ENCODE measurements at regions not wholly inside any gene's neighbourhood (a gene's known extent, or its start where the extent isn't known, plus 50 kb on each side); places are given as distances from the start of the nearest gene placed in this dataset.
"Not testable (repeated sequence)": the region's sequence is repeated elsewhere in the genome, so short reads cannot be mapped to it uniquely, and the experiment has no call there.

DNA sequence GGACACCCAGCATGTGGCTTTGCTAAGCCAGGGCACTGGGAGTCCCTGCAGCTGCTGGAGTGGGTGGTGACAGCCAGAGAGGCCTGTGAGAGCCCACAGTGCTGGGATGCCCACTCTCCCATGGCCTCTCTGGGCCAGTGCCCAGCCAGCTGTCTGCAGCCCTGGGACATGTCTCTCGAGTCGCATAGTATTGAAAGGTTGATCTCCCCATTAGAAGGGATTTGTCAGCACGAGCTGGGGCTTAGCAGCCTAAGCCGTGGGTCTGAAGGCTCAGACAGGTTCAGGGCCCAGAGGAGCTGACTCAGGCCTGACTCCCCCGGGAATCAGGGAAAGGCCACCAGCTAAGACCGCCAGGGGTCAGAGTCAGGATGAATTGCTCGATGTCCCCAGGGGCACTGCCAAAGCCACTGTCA lies 53.5 kb downstream of the FOXD2 start:
- no peak for DNase-seq

DNA sequence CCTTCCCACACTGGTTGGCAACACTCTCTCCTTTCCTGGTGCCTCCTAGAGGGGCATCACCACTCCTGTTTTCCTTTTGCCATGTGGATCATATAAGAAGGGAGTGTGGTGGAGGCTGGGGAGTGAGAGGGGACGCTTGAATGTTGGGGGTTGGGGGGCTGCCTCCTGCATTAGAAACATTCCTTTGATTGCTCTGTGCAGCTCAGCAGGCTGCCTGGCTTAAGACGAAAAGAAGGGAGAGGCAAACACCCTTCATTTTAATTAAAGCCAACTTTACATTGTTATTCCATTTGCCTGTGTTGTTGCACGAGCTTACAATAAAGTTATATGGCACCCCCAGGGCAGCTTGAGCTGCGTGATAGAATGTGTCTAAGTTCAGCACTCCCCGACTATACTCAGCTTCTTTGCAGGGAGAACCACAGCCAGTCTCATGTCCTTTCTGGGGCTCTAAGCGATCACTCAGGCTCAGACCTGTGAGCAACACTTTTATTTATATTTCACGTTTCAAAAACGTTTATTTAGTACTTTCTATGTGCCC lies 57.4 kb downstream of the FOXD2 start:
- DNase-seq: no peak

DNA sequence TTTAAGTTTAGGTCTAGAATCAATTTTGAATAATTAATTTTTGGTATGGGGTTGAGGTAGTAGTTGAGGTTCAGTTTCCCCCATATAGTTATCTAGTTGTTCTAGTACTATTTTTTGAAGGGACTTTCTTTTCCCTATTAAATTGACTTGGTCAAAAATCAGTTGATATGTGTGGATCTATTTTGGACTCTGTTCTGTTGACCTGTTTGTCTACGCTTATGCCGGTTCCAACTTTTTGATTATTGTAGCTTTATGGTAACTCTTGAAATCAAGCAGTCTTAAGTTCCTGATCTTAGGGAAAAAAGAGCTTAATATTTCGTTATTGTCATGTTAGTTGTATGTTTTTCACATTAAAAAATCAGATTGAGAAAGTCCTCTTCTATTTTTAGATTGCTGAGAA lies 60.7 kb downstream of the FOXD2 start:
- no peak for DNase-seq

DNA sequence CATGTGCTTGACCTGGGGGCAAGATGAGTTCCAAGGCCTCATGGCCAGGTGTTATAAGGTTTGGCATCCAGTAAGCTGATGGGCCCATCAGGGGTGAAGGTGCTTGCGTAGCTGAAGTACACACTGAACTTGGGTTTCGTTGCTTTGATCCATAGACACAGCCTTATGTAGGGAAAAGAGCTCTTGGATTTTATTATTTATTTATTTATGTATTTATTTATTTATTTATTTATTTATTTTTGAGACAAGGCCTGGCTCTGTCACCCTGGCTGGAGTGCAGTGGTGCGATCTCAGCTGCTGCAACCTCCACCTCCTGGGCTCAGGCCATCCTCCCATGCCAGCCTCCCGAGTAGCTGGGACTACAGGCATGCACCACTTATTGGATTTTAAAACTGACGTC lies 63.2 kb downstream of the FOXD2 start:
- DNase-seq: no peak

DNA sequence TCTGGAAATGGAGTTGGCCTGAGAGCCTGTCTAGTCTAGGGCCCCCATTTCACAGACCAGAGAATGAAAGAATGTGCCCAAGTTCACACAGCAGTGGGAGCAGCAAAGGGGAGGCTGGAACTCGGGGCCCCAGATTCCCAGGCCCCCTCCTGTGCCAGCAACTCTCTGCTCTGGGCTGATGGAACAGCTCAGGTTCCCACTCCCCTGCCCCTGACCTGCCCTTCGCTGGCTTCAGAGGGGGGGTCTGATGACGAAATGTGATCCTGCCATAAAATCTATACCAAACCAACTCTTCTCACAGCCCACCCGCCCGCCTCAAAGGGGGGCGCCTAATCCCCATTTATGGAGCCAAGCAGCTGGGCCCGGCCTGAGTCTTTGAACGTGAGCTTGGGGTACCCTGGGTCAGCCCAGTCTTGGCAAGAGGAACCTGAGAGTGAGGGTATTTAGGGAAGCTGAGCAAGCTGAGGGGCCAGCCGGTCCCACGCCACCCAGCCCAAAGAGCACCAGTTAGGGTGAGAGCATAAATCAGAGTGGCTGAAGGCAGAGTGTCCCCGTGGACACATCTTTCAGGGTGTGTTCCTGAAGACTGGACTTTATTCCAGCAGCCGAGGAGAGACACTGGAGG lies 65.0 kb downstream of the FOXD2 start:
- DNase-seq: no peak

DNA sequence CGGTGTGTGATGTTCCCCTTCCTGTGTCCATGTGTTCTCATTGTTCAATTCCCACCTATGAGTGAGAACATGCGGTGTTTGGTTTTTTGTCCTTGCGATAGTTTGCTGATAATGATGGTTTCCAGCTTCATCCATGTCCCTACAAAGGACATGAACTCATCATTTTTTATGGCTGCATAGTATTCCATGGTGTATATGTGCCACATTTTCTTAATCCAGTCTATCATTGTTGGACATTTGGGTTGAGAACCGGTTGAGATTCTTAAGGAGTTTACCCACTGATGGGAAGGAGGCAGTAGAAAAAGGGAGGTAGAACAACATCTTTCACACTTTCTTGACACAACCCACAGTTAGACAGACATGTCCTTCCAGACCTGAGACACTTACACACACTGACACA lies 67.0 kb downstream of the FOXD2 start:
- DNase-seq: not testable (repeated sequence)

DNA sequence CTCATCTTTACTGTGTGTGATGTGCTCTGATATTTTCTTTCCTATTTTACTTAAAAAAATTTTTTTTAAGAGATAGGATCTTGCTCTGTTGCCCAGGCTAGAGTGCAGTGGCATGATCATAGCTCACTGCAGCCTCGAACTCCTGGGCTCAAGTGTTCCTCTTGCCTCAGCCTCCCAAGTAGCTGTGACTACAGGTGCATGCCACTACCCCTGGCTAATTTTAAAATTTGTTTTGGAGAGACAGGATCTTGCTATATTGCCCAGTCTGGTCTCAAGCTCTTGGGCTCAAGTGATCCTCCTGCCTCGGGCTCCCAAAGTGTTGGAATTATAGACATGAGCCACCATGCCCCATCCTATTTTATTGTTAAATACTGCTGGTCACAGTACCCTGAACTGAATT lies 67.4 kb downstream of the FOXD2 start:
- no peak for DNase-seq

DNA sequence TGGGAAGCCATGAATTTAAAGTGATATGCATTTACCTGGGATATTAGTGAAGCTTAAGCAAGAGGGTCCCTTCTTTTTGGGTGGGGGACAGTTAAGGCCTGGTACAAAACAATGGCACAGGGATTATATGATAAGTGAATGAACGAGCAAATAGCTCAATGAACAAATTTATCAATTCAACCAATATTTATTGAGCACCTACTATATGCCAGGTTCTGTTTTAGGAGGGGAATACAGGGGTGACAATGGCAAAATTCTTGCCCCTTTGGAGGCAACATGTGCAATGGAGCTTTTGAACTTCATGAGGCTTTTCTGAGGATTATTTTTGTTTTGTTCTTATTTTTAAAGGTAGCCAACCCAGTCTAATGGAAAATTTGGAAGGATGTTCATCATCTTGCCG lies 68.2 kb downstream of the FOXD2 start:
- no peak for DNase-seq

DNA sequence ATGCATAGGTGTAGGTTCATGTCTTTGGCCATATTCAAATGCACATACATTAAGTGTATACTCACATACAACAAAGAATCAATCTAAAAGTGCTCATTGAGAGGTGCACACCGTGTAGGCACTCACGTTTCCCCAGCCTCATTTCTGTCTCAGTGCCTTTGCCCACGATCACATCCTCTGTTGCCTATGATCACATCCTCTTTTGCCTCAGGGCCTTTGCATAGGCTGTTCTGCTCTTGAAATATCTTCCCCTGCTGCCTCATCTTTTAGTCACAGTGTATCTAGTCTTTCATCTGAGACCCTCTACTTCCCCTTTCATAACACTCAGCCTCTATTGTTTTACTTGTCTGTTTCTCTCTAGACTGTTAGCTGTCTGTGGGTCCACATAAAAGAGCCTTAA lies 69.3 kb downstream of the FOXD2 start:
- no peak for DNase-seq

DNA sequence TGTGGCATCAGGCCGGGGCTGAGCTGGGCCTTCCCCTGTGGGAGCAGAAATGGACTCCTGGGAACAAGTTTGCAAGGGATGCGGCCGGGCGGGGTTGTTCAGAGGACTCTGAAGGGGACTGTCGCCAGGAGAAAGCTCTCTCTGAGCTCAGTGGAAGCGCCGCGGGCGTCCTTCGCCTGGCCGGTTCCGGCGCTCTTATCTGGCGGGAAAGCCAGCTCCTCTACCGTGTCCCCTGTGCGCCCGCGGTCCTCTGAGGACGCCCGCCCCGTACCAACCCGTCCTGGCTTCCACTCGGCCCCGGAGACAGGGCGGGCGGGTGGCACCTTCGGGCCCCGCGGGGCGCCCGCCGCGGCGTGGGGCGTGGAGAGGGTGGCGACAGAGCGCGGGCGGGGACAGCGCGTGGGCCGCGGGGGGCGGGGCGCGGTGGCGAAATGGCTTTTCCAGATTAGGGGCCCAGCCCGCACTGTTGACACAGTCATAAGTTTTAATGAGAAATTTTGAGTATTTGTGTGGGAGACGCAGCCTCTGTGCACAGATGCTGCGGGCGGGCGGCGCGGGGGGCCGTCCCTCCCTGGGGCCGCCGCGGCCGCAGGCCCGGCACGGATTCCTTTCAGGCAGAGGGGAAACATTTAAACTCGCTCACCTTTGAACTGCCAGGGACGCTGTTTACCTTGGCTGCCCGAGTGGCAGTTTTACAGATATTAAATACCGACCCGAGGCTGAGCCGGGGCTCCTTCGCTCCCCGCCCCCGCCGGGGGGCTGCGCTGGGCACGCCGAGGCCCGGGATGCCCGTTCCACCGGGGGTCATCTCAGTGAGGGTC lies 70.2 kb downstream of the FOXD2 start:
- no peak for DNase-seq

DNA sequence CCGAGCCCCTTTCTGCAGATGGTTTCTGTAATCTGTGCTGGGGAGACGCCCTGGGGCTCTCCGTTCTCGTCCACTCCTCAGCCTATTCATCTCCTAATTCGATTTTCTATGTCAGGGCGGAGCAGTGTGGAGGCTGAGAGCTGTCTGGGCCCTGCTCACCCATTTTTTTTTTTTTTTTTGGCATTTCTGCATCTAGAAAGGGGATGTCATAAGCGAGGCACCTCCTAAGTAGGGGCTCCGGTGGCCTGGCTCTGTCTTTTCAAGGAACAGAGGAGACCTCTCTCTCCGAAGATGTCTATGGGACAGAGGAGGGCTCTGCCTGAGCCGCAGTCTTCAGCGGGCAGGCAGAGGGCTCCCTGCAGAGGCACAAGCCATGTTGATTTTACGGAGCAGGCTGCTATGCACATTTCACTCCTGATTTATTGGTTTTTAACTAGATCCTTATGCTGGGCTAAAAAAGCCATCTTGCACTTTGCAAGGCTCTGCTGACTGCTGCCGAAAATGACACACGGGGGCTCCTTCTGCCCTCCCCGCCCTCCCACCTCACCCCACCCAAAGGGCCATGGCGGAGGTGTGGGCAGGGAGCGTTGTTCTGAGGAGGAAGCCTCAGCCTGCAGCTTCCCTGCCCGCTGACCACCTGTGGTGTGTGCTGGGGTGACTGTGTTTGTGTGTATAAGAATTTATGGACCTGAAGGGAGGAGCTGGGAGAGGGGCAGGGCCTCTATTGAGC lies 71.0 kb downstream of the FOXD2 start:
- no peak for DNase-seq

DNA sequence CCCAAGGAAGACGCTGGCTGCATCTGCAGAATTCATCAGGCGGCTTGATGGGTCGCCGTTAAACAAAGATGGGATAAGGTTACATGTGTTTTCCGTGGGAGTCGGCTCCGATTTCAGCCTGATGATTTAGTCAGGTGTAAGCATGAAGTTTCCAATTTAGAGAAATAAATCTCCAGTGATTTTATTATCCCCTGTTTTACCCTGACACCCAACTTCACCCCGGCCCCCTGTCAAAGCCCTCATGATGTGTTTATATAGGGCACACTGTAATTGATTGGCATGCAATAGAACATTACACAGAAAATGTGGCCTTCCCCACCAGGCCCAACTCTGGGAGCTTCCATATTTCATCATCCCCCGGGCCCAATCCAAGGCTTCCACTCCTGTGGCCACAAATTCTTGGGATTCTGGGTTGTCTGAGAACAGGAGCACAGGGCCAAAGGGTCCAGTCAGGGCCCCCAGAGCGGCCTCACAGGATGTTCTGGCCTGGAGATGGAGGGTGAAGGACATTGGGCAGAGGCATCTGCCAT lies 72.5 kb downstream of the FOXD2 start:
- no peak for DNase-seq

DNA sequence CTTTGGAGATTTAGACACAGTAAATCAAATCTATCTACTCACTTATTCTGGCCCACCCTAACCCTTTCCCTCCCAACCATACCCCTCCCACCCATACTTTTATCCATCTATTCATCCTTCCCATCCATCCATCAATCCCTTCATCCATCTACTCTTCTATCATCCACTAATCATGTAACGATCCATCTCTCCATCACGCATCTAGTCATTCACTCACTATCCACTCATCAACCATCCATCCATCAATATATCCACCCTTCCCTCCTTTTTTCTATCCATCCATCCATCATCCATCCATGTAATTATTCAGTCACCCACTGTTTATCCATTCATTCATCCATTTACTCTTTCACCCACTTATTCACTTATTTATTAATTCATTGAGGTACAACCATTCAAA lies 74.0 kb downstream of the FOXD2 start:
- DNase-seq: no peak

DNA sequence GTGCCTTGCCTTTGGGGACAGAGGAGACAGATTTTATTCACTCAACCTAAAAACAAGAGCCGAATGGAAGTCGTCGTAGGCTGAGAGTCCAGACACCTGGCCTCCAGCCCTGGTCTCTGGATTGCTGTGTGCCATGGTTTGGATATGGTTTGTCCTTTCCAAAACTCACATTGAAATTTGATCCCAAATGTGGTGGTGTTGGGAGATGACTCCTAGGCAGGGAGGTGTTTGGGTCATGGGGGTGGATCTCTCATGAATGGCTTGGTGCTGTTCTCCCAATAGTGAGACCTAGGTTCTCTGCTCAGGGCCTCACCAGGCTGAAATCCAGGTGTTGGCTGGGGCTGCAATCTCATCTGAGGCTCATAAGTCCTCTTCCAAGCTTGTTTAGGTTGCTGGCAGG lies 75.5 kb downstream of the FOXD2 start:
- DNase-seq: no peak

DNA sequence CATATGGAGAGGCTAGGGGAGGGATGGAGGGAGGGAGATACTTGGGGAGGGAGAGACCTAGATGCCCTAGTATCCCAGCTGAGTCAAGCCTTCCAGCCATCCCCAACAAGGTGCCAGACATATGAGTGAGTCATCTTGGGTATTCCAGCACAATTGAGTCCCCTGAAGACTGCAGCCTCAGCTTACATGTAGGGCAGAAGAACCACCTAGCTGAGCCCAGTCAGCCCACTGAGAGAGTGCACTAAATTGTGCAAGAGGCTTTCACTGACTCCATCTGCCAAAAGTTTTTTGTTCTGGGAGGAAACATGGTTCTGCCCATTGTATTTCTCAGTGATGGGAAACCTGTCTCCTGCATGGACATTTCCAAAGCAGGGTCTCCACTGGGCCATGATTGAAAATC lies 76.4 kb downstream of the FOXD2 start:
- no peak for DNase-seq

DNA sequence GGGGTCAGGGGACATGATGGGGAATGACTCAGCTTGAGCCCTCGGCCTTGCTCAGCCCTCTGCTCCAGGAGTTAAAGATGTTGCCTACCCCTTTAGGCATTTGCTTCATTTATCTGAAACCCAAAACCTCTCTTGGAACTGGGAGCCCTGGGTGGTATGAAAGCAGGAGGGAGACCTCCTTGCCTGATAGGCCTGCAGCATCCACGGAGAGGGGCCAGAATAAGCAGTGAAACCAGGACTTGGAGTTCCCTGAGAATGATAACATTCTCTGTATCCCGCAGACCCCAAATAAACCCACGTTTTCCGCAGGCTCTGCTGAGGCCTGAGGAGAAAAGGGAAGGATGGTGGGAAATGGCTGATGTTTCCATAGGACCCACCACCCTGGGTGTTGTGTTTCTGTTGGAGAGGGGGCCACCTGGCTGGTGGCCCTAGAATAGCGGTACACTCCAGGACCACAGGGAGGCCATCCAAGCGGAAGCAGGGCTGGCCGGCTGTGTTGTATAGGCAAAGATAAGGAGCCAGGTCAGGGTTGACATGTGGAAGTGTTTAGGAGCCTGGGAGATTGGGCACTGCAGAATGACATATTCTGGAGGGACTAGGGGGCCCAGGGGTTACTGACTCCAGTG lies 77.4 kb downstream of the FOXD2 start:
- no peak for DNase-seq

DNA sequence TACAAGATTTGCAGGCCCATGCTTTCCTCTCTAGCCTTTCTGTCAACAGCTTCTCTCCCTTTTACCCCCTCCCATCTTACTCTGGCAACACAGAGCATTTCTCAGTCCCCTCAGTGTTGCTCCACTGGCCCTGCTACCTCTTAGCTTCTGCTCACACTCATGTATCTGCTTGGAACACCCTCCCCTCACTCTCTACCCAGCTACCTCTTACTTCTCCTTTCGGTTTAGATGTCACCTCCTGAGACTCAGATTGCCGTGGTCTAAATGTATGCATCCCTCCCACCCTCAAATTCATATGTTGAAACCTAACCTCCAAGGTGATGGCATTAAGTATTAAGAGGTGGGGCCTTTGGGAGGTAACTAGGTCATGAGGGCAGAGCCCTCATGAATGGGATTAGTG lies 80.1 kb downstream of the FOXD2 start:
- DNase-seq: no peak

DNA sequence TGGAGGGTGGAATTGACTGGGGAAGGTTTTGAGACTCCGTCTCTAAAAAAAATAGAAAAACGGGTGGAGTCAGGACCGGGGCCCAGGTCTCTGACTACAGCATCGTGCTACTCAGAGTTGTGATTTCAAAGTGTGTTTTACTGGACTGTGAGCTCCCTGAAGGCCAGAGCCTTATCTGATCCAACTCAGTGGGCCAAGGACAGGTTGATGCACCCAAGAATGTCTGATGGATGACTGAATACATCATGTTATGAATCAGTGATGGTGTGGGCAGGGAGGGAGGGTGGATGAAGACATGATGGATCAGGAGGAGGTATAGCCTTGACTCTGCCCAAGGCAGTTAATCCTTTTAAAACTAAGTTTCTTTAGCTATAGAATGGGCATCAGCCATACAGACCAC lies 81.6 kb downstream of the FOXD2 start:
- no peak for DNase-seq

DNA sequence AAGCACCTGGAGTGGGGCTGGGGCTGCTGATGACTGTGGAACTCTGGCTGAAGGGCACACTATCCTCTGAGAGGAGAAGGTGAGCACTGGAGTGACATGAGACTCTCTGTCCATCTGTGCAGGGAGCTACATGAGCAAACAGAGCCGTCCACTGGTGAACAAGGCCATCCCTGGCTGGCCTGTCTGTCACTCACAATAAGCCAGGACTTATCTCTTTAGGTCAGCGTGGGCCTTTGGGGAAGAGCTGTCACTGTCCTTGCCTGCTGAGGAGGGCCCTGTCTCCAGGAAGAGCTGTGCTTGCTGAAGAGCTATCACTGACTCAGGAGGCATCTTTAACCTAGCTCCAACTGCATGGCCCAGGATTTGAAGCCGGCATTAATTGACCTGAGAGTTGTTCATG lies 82.1 kb downstream of the FOXD2 start:
- no peak for DNase-seq

DNA sequence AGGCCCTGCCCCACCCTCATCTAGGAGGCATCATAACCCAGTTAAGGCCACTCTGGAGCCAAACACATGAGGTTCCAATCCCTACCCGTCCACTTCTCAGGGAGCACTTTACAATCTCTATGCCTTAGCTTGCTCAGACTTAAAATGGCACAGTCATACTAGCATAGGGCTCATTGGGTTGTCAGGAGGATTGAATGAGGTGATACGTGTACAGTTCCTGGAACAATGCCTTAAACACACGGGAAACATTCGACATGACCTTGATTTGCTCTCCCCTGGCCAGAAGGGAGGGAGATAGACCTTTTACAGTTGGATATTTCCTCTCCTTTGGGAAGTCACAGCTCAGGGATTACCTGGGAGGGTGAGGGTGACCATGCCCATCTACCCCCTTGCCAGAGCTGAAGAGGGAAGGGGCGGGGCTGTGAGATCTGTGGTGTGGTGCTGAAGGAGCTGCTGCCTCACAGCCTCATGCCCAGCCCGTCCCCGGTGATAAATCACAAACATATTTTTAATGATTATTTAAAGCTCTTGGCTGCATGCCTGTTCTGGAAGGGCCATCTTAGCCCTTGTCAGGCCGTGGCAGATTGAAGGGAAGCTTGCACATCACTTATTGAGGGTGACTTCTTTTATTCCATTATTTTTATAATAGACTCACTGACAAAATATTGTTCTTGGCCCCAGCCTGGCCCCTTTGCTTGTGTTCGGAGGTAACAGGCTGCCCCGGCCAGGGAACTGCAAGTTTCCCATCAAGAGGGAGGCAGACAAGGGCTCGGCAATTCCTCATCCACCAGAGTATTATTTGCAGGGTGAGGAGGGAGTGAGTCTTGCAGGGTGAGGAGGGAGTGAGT lies 83.4 kb downstream of the FOXD2 start:
- no peak for DNase-seq

DNA sequence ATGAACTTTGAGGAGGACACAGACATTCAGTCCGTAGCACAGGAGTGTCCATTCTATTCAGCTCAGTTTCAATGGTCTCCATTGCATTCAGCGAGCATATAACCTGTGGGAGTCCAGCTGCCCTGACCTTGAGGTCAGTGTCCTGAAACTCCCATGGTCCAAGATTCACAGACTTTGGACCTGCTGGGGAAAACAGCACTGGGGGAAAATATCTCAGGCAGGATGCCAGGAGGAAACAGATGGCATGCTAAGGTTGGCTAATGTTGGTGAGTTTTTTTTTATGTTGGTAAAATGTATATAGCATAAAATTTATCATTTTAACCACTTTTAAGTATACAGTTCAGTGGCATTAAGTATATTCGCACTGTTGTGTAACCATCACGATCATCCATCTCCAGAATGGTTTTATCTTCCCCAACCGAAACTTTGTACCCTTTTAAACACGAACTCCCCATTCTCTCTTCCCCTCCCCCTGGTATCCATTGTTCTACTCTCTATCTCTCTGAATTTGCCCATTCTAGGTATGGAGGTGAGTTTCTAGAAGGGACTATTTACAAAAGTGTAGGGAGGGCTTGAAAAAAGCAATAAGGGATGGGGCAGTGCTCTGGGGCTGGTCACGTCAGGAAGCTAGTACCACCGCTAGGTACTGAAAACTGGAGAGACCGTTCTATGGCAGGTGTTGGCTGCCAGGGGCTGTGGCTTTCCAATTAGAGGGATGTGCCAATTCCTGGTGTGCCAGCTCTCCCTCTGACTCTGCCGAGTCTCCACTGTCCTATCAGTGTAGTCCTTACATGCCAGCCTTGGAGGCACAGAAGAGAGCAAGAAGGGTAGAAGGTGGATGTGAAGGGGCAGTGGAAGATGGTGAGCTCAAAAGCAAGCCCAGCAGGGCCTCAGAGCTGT lies 85.3 kb downstream of the FOXD2 start:
- DNase-seq: no peak

Data from NCI-H1436 treated with DMSO at 0.1 percent for 48 hours (cell line).